Fibroblast of skin of scalp (primary cell): ENCODE measurements at regions not wholly inside any gene's neighbourhood (a gene's known extent, or its start where the extent isn't known, plus 50 kb on each side); places are given as distances from the start of the nearest gene placed in this dataset.
"Not testable (repeated sequence)": the region's sequence is repeated elsewhere in the genome, so short reads cannot be mapped to it uniquely, and the experiment has no call there.

ENCODE experiments used
- DNase-seq: peaks from one replicate; pipeline ENCODE4 v3.0.0-alpha.2; 2013

- not testable (repeated sequence) for DNase-seq
These were observed 103.0 kb upstream of the FAM25C start for GRCh38 chr10:48102410-48103146.

DNA sequence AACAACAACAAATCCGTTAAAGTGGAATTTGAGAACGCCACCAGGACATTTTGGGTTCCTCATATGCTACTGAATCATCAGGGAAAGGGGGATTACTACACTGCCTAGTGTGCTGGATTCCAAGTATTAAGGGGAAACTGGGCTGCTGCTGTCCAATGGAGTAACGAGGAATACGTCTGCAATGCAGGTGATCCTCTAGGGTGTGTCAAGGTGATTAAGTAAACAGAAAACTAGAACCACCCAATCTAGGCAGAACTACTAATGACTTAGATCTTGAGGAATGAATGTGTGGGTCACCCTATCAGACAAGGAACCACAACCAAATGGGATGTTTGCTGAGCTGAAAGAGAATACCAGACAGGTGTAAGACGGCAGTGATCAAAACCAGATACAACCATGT is 99.3 kb upstream of the FAM25C start:
- not testable (repeated sequence) for DNase-seq

DNA sequence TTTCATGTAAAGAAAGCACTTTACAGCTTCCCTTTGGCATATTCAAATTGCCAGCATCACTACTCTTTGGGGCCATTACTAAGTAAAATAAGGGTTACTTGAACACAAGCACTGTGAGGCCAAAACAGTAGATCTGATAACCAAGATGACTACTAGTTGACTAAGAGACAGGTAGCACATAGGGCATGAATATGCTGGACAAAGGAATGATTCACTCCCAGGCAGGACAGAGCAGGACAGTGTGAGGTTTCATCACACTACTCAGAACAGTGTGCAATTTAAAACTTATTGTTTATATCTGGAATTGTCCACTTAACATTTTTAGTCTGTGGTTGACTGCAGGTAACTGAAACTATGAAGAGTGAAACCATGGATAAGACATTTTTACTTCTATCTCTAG is 91.1 kb upstream of the FAM25C start:
- not testable (repeated sequence) for DNase-seq

DNA sequence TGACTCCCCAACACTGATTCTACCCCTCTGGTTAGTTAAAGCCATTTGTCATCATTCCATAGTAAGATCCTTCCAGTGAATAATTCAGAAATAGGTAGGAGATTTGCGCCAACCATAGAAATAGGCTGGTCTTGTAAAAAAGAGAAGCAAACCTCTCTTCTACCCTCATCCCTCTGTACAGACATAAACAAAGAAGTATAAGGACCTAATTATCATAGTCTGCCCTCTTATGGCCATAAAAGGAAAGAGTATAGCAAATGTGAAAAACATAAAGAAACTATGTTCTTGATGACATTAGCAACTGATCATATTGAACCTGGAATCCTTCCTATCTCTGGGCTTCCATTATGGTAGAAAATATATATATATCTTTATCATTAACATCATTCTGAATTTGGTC is 88.5 kb upstream of the FAM25C start:
- DNase-seq = peak; percentile 0

DNA sequence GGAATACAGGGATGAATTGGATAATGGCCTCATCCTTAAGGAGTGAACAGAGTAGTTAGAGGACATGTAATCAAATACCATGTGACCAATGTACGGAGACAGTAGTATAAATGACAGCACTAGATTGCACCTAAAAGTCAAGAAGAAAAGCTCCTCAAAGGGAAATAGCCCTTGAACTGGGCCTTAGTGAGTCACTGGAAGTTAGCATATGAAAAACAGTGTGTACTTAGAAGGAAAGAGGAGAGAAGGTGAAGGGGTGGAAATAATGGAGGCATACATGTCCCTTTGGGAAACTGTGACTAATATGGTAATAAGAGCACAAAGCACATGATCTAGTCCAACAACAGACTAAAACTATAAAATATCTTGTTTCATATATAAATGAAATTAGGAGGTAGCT is 84.9 kb upstream of the FAM25C start:
- DNase-seq = not testable (repeated sequence)

- DNase-seq = not testable (repeated sequence)
These were observed 71.6 kb upstream of the FAM25C start for GRCh38 chr10:48071228-48071627.

- DNase-seq = not testable (repeated sequence)
These were observed 64.5 kb upstream of the FAM25C start for GRCh38 chr10:48063944-48064625.

GRCh38 chr10:48055395-48055794 is 55.8 kb upstream of the FAM25C start:
- not testable (repeated sequence) for DNase-seq
